ENCODE measurements at regions not wholly inside any gene's neighbourhood (a gene's known extent, or its start where the extent isn't known, plus 50 kb on each side); places are given as distances from the start of the nearest gene placed in this dataset.

DNA sequence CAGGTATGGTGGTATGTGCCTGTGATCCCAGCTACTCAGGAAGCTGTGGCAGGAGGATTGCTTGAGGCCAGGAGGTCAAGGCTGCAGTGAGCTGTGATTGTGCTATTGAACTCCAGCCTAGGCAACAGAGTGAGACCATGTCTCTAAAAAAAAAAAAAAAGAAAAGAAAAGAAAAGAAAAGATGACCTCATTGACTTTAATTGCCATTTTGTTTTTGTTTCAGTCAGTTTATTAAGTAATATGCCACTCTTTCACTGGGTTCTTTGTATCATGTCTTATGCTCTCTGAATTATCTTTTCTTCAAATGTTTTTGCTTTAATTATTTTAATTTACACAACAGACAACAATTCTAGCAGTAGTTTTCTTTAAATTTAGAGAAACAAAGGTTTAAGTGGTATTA, 293.8 kb downstream of the TSHZ3 start:
- Histone ChIP-seq H3K4me1 (no peaks in the 10 kb centered on the region), H3K36me3 (no peaks in the 10 kb centered on the region), H3K27me3 (peaks cover 0 to 7% (median 0%) of the 10 kb centered on the region in 7 donors), H3K27ac (no peak overlapping the region), H3K4me3 (no peak overlapping the region), H3K9me3 (peaks cover 0 to 4% (median 0%) of the 10 kb centered on the region in 11 donors)
- ATAC-seq (no peak), DNase-seq (no peak)
- intact Hi-C loops (cut with DNase I) = loop anchor here in 2 of 10 donors (10.0 kb wide), 3 partner anchors 209 to 1169 kb away; no protein-coding TSS in a partner anchor
- TF ChIP-seq CTCF (IDR thresholded peaks at IDR 0.05) = no peak

GRCh38 chr19:31054430-31054829, 294.8 kb downstream of the TSHZ3 start:
- no peaks in the 10 kb centered on the region for H3K4me1 ChIP-seq
- H3K27ac ChIP-seq = no peak overlapping the region
- ATAC-seq (peak in 6 of 8 donors; percentile 46 to 76 (median 58)), DNase-seq (peak in 1 of 2 donors; percentile 14)
- peaks cover 0 to 4% (median 0%) of the 10 kb centered on the region in 11 donors for H3K9me3 ChIP-seq
- WGBS, 2 donors = 11 to 22% methylated on average over 3 of the region's 3 CpGs
- H3K4me3 ChIP-seq = no peak overlapping the region
- H3K27me3 ChIP-seq = peaks cover 0 to 8% (median 0%) of the 10 kb centered on the region in 7 donors
- intact Hi-C loops (cut with DNase I) = loop anchor here in 2 of 10 donors (10.0 kb wide), 3 partner anchors 210 to 1170 kb away; no protein-coding TSS in a partner anchor
- TF ChIP-seq CTCF (IDR thresholded peaks at IDR 0.05) = peak in 7 of 9 donors; percentile 35 to 65 (median 45)
- H3K36me3 ChIP-seq = no peaks in the 10 kb centered on the region

- no peaks in the 10 kb centered on the region for H3K4me1 ChIP-seq
- no peak for TF ChIP-seq CTCF (IDR thresholded peaks at IDR 0.05)
- 87 to 91% methylated on average over 5 of the region's 5 CpGs for WGBS, 2 donors
These were observed 299.8 kb downstream of the TSHZ3 start for GRCh38 chr19:31049431-31049830.

DNA sequence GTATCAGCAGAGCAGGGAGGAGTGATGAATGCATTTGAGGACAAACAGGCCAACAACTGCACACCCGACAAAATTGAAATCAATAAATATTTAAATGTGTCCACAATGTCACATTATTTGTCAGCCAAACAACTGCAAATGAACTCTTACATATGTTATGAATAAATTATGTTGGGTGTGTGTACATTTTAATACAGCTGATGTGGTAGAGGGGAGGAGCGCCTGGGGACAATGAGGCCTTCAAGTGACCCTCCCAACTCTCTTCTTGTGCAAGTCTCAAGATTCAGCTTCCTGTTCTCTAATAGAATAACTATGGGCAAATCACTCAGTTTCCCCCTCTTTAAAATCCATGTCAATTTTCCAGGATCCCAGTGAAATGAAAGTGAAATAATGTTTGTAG, 303.2 kb downstream of the TSHZ3 start:
- Histone ChIP-seq H3K27me3 (peaks cover 0 to 15% (median 5%) of the 10 kb centered on the region in 7 donors), H3K27ac (no peak overlapping the region), H3K4me1 (no peaks in the 10 kb centered on the region), H3K9me3 (peaks cover 0 to 5% (median 0%) of the 10 kb centered on the region in 11 donors), H3K4me3 (no peak overlapping the region), H3K36me3 (no peaks in the 10 kb centered on the region)
- intact Hi-C loops (cut with DNase I) = no loop called here
- no peak for DNase-seq
- ATAC-seq = no peak
- 94 to 96% methylated on average over 2 of the region's 2 CpGs for WGBS, 2 donors
- no peak for TF ChIP-seq CTCF (IDR thresholded peaks at IDR 0.05)

More at GRCh38 chr19:31049431-31049830, 299.8 kb downstream of the TSHZ3 start:
- H3K27ac ChIP-seq = no peak overlapping the region
- ATAC-seq = no peak
- peaks cover 0 to 5% (median 0%) of the 10 kb centered on the region in 11 donors for H3K9me3 ChIP-seq
- no peak overlapping the region for H3K4me3 ChIP-seq
- intact Hi-C loops (cut with DNase I) = no loop called here
- H3K27me3 ChIP-seq = peaks cover 0 to 12% (median 0%) of the 10 kb centered on the region in 7 donors
- H3K36me3 ChIP-seq = no peaks in the 10 kb centered on the region
- DNase-seq = no peak
